ENCODE measurements at regions not wholly inside any gene's neighbourhood (a gene's known extent, or its start where the extent isn't known, plus 50 kb on each side); places are given as distances from the start of the nearest gene placed in this dataset.

GRCh38 chr2:128551435-128551834 is 232.8 kb upstream of the HS6ST1 start:
- no peak for DNase-seq (ENCODE audit: low read depth)
- no peak overlapping the region for H3K4me3 ChIP-seq (ENCODE audit: low read length)
- TF ChIP-seq CTCF (conservative IDR thresholded peaks at IDR 0.05; ENCODE audit: low read length) = no peak

- H3K4me3 ChIP-seq (ENCODE audit: low read length) = no peak overlapping the region
- DNase-seq (ENCODE audit: low read depth) = no peak
- no peak for TF ChIP-seq CTCF (conservative IDR thresholded peaks at IDR 0.05; ENCODE audit: low read length)
These were observed 233.6 kb upstream of the HS6ST1 start for GRCh38 chr2:128552141-128552805.

GRCh38 chr2:128552806-128553551 is 234.3 kb upstream of the HS6ST1 start:
- peak; percentile 36 for DNase-seq (ENCODE audit: low read depth)
- H3K4me3 ChIP-seq (ENCODE audit: low read length) = no peak overlapping the region
- TF ChIP-seq CTCF (conservative IDR thresholded peaks at IDR 0.05; ENCODE audit: low read length) = no peak

GRCh38 chr2:128554151-128554769 is 235.6 kb upstream of the HS6ST1 start:
- no peak overlapping the region for H3K4me3 ChIP-seq (ENCODE audit: low read length)
- no peak for DNase-seq (ENCODE audit: low read depth)
- no peak for TF ChIP-seq CTCF (conservative IDR thresholded peaks at IDR 0.05; ENCODE audit: low read length)

GRCh38 chr2:128555433-128555832 is 236.8 kb upstream of the HS6ST1 start:
- DNase-seq (ENCODE audit: low read depth) = no peak
- no peak overlapping the region for H3K4me3 ChIP-seq (ENCODE audit: low read length)
- no peak for TF ChIP-seq CTCF (conservative IDR thresholded peaks at IDR 0.05; ENCODE audit: low read length)

- no peak for TF ChIP-seq CTCF (conservative IDR thresholded peaks at IDR 0.05; ENCODE audit: low read length)
- DNase-seq (ENCODE audit: low read depth) = no peak
- H3K4me3 ChIP-seq (ENCODE audit: low read length) = no peak overlapping the region
These were observed 237.4 kb upstream of the HS6ST1 start for GRCh38 chr2:128556089-128556488.

Measured in AG10803 (cell line).